Retina (tissue), 1 donor: ENCODE measurements at regions not wholly inside any gene's neighbourhood (a gene's known extent, or its start where the extent isn't known, plus 50 kb on each side); places are given as distances from the start of the nearest gene placed in this dataset.
"Not testable (repeated sequence)": the region's sequence is repeated elsewhere in the genome, so short reads cannot be mapped to it uniquely, and the experiment has no call there.

Source experiments
- DNase-seq: peaks from one replicate; pipeline ENCODE4 v3.0.0-alpha.2; 2016

GRCh38 chr15:95152741-95153140 lies 921.4 kb downstream of the MCTP2 start:
- DNase-seq, result no peak

GRCh38 chr15:95153201-95153600 lies 921.8 kb downstream of the MCTP2 start:
- not testable (repeated sequence) for DNase-seq

DNA sequence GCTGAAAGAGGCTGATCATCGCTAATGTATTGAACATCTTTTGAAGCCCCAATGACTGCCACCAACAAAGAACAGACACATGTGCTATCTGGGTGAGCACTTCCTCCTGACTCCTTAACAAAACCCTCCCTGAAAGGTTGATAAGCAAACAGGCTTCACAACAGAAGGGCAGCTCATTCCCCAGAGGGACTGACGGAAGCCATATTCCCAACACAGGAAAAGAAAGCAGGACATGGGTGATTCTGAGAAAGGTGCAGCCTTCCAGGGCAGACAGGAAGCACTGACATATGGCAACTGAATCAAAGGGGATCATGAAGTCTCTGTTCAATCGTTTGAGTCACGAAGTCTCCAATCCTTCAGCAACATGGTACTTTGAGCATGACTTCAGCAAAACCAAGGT lies 929.0 kb downstream of the MCTP2 start:
- DNase-seq, result no peak

- no peak for DNase-seq
Measured at GRCh38 chr15:95162069-95162468, 930.7 kb downstream of the MCTP2 start.

- no peak for DNase-seq
Measured at GRCh38 chr15:95162531-95162930, 931.2 kb downstream of the MCTP2 start.

DNA sequence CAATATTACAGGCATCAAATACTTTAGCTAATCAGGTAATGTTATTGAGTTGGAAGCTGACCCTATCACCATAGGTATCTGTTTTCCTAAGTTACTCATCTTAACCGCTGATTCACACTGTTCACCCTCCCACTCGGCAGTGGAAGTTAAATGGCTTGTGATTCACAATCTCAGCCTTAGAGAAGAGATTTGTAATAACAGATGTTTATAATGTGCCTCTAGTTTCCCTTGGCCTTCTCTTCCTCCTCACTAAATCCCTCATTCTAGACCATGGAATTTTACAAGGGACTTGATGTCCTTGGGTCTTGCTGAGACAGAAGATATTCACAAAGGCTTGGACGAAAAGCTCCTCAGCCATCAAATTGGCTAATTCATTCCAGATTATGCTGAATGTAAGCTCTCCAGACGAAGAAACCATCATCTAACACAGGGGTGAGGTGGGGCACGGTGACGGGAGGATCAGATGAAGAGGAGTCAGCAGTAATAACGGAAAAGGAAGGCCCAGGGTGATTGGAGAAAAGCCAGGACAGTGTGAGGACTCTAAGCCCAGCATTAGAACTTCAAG lies 931.7 kb downstream of the MCTP2 start:
- DNase-seq, result no peak

DNA sequence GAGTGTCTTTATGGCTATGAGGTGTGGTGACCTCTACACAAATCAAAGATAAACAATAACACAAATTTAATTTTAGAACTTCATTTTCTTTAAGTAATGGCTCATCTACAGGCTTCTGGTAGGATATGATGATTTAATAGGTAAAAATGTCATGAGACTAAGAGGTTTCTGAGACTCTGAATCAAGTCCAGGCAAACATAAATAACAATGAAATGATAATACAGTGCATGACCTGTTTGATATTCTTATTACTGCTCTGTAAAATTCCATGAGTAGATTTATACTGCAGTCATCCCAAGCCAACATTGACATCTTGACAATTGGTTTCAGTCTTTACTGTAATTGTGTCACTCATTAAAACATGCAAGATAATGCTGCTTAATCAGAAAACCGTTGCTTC lies 936.8 kb downstream of the MCTP2 start:
- DNase-seq, result no peak

GRCh38 chr15:95168951-95169431 lies 937.6 kb downstream of the MCTP2 start:
- peak; percentile 68 for DNase-seq

DNA sequence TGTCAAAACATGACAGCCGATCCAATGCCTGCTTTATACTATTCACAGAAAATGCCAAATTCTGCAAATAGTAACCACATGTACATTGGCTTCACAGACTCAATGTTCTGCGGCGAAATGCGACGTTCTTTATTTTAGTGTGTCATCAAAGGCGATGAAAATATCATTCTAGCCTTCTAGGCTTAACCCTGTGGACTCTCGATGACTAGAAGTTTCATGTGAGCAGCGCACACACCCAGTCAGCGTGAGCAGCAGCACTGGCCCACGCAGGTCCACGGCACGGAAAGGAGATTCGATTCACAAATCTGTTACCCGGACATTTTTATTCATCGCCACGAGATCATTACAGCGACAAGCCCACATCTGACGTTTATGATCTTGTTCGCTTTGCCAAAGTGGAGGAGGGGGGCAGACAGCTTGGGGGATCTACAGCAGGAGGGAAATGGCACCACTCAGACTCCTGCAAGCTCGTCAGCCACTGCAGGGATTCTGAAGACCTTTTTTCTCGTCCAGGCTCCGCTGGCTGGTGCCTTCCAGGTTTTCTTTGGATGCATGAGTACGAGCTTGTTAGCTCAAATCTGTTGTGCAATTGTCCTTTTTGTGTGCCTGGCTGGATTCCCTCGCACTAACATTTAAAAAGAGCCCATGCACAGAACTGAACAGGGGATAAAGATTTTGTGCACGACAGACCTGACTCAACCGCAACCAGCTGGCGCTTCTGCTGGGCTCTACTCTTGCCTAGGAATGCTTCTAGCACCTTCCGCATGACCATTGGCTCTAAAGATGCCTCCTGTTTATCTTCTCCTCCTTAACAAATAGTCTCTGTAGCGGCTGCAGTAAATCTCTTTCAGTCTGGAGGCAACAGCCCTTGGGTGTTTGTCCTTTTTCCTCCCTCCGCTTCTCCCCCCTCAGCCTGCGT lies 938.4 kb downstream of the MCTP2 start:
- peak; percentile 87 for DNase-seq

GRCh38 chr15:95170561-95171380 lies 939.4 kb downstream of the MCTP2 start:
- no peak for DNase-seq

DNA sequence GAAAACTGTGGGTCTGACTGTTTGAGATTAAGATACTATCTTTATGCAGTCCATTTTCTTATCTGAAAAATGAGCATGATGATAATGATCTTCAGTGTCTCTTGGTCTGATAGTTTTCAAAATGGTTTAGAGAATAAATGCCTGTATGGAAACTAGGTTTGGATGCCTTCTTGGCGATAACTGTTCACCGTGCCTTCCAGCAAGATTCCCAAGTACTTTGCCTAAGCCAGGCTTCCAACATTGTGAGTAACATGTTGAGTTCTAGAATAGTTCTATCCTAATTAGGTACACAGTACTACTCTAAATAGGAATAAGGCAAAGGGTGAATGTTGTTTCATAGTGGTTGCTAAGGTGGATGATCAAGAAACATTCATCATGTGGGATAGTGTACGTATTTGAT lies 940.2 kb downstream of the MCTP2 start:
- no peak for DNase-seq

DNA sequence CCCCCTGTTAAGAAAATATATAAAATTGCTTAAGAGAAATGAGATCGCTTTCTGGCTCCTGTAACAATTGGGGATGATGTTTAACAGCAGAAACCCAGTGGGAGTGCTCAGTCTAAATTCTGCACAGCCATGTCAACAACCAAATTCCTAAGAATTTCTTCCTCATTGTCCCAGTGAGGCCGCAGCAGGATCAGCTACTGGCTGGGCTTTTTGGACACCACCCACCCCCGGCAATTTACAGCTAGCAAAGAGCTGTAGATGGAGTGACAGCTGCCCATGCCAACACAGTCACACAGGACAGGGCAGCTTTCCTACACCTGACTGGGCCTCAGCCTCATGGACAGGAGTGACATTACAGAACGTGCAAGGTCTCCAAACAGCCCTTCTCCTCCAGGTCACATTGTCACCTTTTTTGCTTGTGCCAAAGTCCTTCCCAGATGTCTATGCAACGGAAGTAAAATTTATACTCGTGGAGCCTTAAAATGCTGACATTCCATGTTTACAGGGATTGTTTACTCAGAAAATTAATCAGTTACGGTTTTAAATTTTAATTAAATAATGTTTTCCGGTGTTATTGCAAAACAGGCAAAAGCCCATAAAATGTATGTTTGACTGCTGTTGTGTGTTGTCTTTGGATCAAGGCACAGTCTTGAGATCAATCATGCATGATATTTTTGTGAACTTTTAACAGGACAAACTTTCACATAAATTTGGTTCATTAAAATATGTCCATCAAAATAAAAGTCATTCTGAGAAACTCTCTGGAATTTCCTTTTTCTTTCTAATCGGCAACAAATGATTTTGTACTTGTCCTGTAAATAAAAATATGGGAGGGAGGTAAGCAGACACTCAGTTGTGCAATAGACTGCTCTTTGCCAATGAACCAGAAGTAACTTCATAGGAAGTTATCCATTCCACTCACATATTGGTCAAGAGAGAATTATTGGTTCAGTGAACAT lies 943.2 kb downstream of the MCTP2 start:
- DNase-seq, result no peak

- DNase-seq, result no peak
Measured at GRCh38 chr15:95175914-95176658, 944.7 kb downstream of the MCTP2 start.

DNA sequence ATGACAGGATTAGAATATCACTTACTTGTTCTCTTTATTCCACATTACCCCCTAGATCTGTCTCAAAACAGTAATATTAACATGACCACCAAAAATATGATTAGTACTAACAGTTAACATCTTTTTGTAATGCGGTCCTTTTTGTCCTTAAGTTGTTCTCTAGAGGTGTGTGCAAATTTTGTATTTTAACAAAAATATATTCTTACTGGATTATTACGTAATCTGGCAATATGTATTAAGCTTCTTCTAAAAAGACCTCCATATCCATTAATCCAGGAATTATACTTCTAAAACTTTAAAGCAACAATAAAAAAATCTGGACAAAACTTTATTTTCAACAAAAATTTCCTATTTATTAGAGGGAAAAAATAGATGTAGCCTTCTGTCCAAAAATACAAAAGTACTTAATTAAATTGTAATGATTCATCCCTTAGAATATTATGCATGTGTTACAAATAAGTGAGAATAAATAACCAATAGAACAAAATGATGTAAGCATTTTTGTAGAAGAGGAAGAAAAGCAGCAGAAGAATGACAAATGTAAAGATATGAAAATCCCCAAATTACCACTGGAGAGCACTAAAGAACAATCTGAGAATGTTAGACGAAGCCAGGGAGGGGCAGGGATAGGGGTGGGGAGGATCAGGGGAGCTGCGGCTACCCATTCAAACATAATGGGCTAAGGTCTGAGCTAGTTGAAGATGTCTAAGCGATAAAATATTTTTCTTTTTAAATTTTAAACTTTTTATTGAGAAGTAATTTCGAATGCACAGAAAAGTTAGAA lies 945.6 kb downstream of the MCTP2 start:
- no peak for DNase-seq

- DNase-seq, result no peak
Measured at GRCh38 chr15:95180530-95180929, 949.2 kb downstream of the MCTP2 start.

GRCh38 chr15:95182091-95182490 lies 950.7 kb downstream of the MCTP2 start:
- DNase-seq, result no peak

DNA sequence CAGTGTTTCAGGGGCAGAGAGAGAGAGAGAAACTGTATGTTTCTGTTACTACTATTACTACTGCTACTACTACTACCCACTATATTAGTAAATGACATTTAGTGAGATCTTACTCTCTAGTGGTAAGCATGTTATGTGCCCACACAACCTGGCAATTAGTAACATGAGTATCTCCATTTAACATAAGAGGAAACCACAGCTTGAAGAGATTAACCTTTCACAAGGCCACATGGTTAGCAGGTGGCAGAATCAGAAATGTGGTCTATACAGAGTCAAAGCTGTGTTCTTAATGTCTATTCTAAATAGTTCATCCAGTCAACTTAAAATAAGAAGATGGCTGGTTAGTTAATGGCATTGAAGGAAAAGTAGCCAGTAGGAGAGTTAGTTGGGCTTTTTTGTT lies 961.6 kb downstream of the MCTP2 start:
- DNase-seq, result no peak

- DNase-seq, result peak; percentile 29
Measured at GRCh38 chr15:95194746-95195145, 963.4 kb downstream of the MCTP2 start.

DNA sequence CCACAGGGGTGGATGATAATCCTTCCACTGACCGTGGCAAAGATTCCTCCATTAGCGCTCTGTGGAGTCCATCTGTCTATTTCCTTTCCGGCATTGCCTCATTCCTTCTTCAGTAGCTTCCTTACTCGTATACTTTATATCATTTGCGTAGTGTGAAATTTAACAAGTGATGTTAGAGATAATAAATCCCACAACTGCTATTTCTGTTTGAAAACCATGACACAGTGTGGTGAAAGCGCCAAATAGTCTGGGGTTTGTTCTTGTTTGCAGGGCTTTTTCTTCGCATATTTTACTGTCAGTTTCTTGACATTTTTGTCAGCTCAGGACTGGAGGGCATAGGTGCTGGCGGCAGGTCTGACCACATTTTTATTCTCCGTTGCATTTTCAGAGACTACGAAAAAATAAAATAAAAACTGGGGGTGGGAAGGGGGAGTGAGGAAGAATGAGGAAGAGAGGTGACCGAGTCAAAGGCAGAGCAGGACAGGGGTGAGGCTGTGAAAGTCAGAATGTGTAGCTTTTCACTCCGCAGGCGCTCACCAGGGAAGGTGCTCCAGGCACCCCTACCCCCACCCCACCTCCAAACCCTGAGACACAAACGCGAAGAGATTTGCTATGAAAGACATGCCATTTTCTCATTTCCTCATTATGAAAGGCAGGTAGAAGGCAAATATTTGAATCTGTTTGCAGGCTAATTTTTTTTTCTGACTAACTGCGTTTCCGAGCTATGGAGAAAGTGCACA lies 965.0 kb downstream of the MCTP2 start:
- DNase-seq, result no peak
